ENCODE measurements at regions not wholly inside any gene's neighbourhood (a gene's known extent, or its start where the extent isn't known, plus 50 kb on each side); places are given as distances from the start of the nearest gene placed in this dataset.

- TF ChIP-seq REST (IDR thresholded peaks at IDR 0.05; ENCODE audit: low read depth) (no peak), MAX (IDR thresholded peaks at IDR 0.05) (no peak), EZH2phosphoT487 (IDR thresholded peaks at IDR 0.05; ENCODE audit: borderline replicate concordance) (no peak), SRF (IDR thresholded peaks at IDR 0.05; ENCODE audit: low read depth) (no peak), POLR2AphosphoS5 (IDR thresholded peaks at IDR 0.05; ENCODE audit: low read depth, low read length) (no peak), CTCF (IDR thresholded peaks at IDR 0.05 in 2 of 3, conservative IDR thresholded peaks at IDR 0.05 in 1 of 3; ENCODE audit: borderline replicate concordance in 1 of 3, insufficient read depth in 1 of 3, low read depth in 2 of 3, low read length in 2 of 3) (no peak), SP1 (IDR thresholded peaks at IDR 0.05; ENCODE audit: low read depth) (no peak), EZH2 (IDR thresholded peaks at IDR 0.05) (no peak), POLR2A (IDR thresholded peaks at IDR 0.05; ENCODE audit: borderline replicate concordance, extremely low read depth, insufficient read depth, insufficient read length) (no peak)
Observed at GRCh38 chr11:15609445-15609844, 494.7 kb downstream of the INSC start.

Measured in HCT116 (cell line).